GM12878 (cell line): ENCODE measurements at regions not wholly inside any gene's neighbourhood (a gene's known extent, or its start where the extent isn't known, plus 50 kb on each side); places are given as distances from the start of the nearest gene placed in this dataset.

Experiments used
- ATAC-seq: fragments of 200-7000 bp; cut with Tn5 transposase; 3 replicates; pipeline ENCODE4 v1.9.1; 2020; ENCODE audit warnings: mild to moderate bottlenecking, moderate library complexity
- BruUV-seq: library from RNA; stranded (reverse); fragments of 400-500 nt; replicated peaks from 2 replicates; lab custom pipeline; 2021; lab: Mats Ljungman, UMichigan
- CTCF ChIA-PET: fragments of 300-600 bp; sonication (Branson Sonifier 250); formaldehyde crosslinking; extraction: SDS; loops from one replicate; lab custom pipeline; 2021; ENCODE audit warnings: inconsistent platforms; lab: Yijun Ruan, JAX
- POLR2A ChIA-PET: fragments of 350-600 bp; formaldehyde crosslinking; extraction: SDS; loops from one replicate; lab custom pipeline; 2021; ENCODE audit warnings: inconsistent platforms; lab: Charles Lee
- RAD21 ChIA-PET: fragments of 300-600 bp; sonication (Branson Sonifier 250); formaldehyde crosslinking; loops from one replicate; lab custom pipeline; 2023; ENCODE audit warnings: antibody characterized with exemption; ENCODE audit not compliant: unreplicated experiment; lab: Charles Lee
- SMC1A ChIA-PET: fragments of 300-600 bp; sonication (Branson Sonifier 250); formaldehyde crosslinking; loops from one replicate; lab custom pipeline; 2023; ENCODE audit not compliant: unreplicated experiment, uncharacterized antibody; lab: Charles Lee
- DNase-seq: peaks from one replicate; pipeline ENCODE4 v3.0.0-alpha.2; 2011; ENCODE audit warnings: low read depth, low spot score
- FAIRE-seq: peaks from 3 replicates; lab custom pipeline; 2011; peaks lifted over from hg19 to GRCh38; lab: Jason Lieb, UNC
- H2AFZ ChIP-seq: 2 replicates; pipeline ENCODE4 v1.6.0; 2011; ENCODE audit warnings: low read depth, low read length, control low read depth; ENCODE audit not compliant: control insufficient read depth
- H3K27ac ChIP-seq: 2 replicates; pipeline ENCODE4 v1.5.1; 2011; ENCODE audit warnings: control low read depth; ENCODE audit not compliant: control insufficient read depth, insufficient read depth
- H3K27me3 ChIP-seq, 2 experiments: replicated peaks in 1 of 2; 2 replicates each; pipeline versions ENCODE4 v1.6.0 to v1.6.1; 2011; ENCODE audit warnings: low read length in 1 of 2; ENCODE audit not compliant: control insufficient read depth in 2 of 2, insufficient read depth in 2 of 2
- H3K36me3 ChIP-seq, 2 experiments: 2 replicates each; pipeline ENCODE4 v1.5.1; 2011; ENCODE audit warnings: low read length in 1 of 2; ENCODE audit not compliant: control insufficient read depth in 2 of 2, insufficient read depth in 2 of 2
- H3K4me1 ChIP-seq: 2 replicates; pipeline ENCODE4 v1.6.1; 2011; ENCODE audit warnings: mild to moderate bottlenecking, low read length, moderate library complexity, mixed read lengths; ENCODE audit not compliant: control insufficient read depth, insufficient read depth
- H3K4me2 ChIP-seq: 2 replicates; pipeline ENCODE4 v1.6.0; 2011; ENCODE audit warnings: control low read depth; ENCODE audit not compliant: control insufficient read depth, insufficient read depth
- H3K4me3 ChIP-seq: fragments of 200-600 bp; sonication (generic); 2 replicates; pipeline ENCODE4 v1.5.1; 2016
- H3K79me2 ChIP-seq: 2 replicates; pipeline ENCODE4 v1.6.0; 2011; ENCODE audit warnings: low read length; ENCODE audit not compliant: control insufficient read depth, insufficient read depth
- H3K9ac ChIP-seq: 2 replicates; pipeline ENCODE4 v1.8.0; 2011; ENCODE audit warnings: low read length, control low read depth, mixed read lengths; ENCODE audit not compliant: control insufficient read depth, insufficient read depth
- H3K9me3 ChIP-seq: replicated peaks from 3 replicates; pipeline ENCODE4 v1.5.1; 2011; ENCODE audit warnings: mild to moderate bottlenecking, low read length; ENCODE audit not compliant: control insufficient read depth, insufficient read depth
- H4K20me1 ChIP-seq: 2 replicates; pipeline ENCODE4 v1.6.0; 2011; ENCODE audit not compliant: control insufficient read depth, insufficient read depth
- IRF5 ChIP-seq: fragments of 450-650 bp; IDR thresholded peaks from 2 replicates; pipeline ENCODE4 v1.6.1; 2017; ENCODE audit warnings: borderline replicate concordance
- JUNB ChIP-seq: IDR thresholded peaks from 2 replicates; pipeline ENCODE4 v1.6.1; 2016; ENCODE audit warnings: antibody characterized with exemption, mild to moderate bottlenecking
- MAX ChIP-seq: IDR thresholded peaks from 2 replicates; pipeline ENCODE4 v1.6.1; 2012; ENCODE audit warnings: low read depth, low read length, improper control_type of control experiment
- RAD51 ChIP-seq: fragments of 450-650 bp; IDR thresholded peaks from 2 replicates; pipeline ENCODE4 v1.6.1; 2016; ENCODE audit warnings: moderate library complexity, mild to moderate bottlenecking, inconsistent platforms
- RCOR1 ChIP-seq: conservative IDR thresholded peaks from 2 replicates; pipeline ENCODE4 v1.6.1; 2012; ENCODE audit warnings: low read depth, low read length, improper control_type of control experiment
- SMC3 ChIP-seq: IDR thresholded peaks from 2 replicates; pipeline ENCODE4 v1.6.1; 2011; ENCODE audit warnings: low read length, improper control_type of control experiment, borderline replicate concordance
- USF2 ChIP-seq: IDR thresholded peaks from 2 replicates; pipeline ENCODE4 v1.6.1; 2011; ENCODE audit warnings: low read depth, low read length, improper control_type of control experiment, borderline replicate concordance
- ZBTB11 ChIP-seq: fragments of 450-650 bp; formaldehyde crosslinking; IDR thresholded peaks from 2 replicates; pipeline ENCODE4 v1.5.0; 2022; ENCODE audit warnings: mild to moderate bottlenecking, missing genetic modification characterization
- WGBS: methylation state at CpG from one replicate; pipeline ENCODE4 v1.1.6; 2016; ENCODE audit warnings: low lambda C conversion rate; ENCODE audit not compliant: insufficient replicate concordance, insufficient coverage; ENCODE audit errors: missing lambda C conversion rate; 5-methylcytosine and 5-hydroxymethylcytosine counted together
- in situ Hi-C: fragments of 300-500 bp; cut with MboI; formaldehyde crosslinking; loops from 9 replicates; pipeline ENCODE4 v1.14.3; 2018; ENCODE audit warnings: mixed read lengths
- intact Hi-C: fragments of 100-400 bp; cut with micrococcal nuclease; formaldehyde crosslinking; loops from one replicate; pipeline ENCODE4 v1.14.2; 2022; ENCODE audit not compliant: unreplicated experiment
- TF ChIP-seq, protein P1 (sequence below): fragments of 450-650 bp; IDR thresholded peaks from 2 replicates; pipeline ENCODE4 v1.6.1; 2016; ENCODE audit warnings: mild to moderate bottlenecking

DNA sequence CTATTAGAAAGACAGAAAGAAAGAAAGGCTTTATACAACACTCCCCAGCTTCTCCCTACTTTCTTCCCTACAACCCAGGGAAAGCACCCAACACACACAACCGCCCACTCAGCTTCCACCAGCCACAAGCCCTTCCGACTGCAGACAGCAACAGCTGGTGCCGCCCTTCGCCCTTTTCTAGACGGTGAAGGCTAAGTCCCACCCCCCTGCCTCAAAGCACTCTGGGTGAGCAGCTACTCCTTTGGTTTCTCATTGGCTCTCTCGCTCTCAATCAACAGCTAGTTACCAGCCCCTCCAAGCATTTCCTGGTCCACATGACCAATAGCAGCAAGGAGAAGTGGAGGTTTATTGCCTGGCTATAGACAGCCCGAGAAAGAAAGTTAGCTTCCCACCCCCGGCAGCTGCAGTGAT lies 230.1 kb upstream of the MOCS1 start:
- no peaks in the 10 kb centered on the region for H4K20me1 ChIP-seq
- ChIA-PET RAD21 (interaction anchor here (1.2 to 1.5 kb wide), 3 partner anchors 28 to 88 kb away, joined by 3 read pairs; no protein-coding TSS in a partner anchor), CTCF (interaction anchor here (0.7 to 2.4 kb wide), 4 partner anchors 8 to 186 kb away, joined by 3 to 6 read pairs (median 3); no protein-coding TSS in a partner anchor), POLR2A (interaction anchor here (1.4 kb wide), 1 partner anchor 10 kb away, joined by 3 read pairs; no protein-coding TSS in a partner anchor)
- H3K4me1 ChIP-seq = no peaks in the 10 kb centered on the region
- no peaks in the 10 kb centered on the region; the same call in 2 of the 3 replicates for H3K9me3 ChIP-seq
- ATAC-seq (no peak), FAIRE-seq (no peak)
- H2AFZ ChIP-seq = no peak overlapping the region
- no peak overlapping the region for H3K4me3 ChIP-seq
- BruUV-seq = no TSS peak
- no peak overlapping the region for H3K27ac ChIP-seq
- intact Hi-C loops = no loop called here
- H3K9ac ChIP-seq = no peak overlapping the region
- H3K27me3 ChIP-seq = no peaks in the 10 kb centered on the region
- TF ChIP-seq, protein P1, sequence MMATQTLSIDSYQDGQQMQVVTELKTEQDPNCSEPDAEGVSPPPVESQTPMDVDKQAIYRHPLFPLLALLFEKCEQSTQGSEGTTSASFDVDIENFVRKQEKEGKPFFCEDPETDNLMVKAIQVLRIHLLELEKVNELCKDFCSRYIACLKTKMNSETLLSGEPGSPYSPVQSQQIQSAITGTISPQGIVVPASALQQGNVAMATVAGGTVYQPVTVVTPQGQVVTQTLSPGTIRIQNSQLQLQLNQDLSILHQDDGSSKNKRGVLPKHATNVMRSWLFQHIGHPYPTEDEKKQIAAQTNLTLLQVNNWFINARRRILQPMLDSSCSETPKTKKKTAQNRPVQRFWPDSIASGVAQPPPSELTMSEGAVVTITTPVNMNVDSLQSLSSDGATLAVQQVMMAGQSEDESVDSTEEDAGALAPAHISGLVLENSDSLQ = peak; percentile 70
- TF ChIP-seq SMC3 = no peak
- TF ChIP-seq, all 136 proteins: peak for 1
- SMC1A ChIA-PET = interaction anchor here (0.9 to 10.4 kb wide), 6 partner anchors 9 to 147 kb away, joined by 3 to 131 read pairs (median 4); no protein-coding TSS in a partner anchor
- no peak for DNase-seq
- H3K79me2 ChIP-seq = no peaks in the 10 kb centered on the region
- in situ Hi-C loops = no loop called here
- H3K4me2 ChIP-seq = no peak overlapping the region
- no peaks in the 10 kb centered on the region for H3K36me3 ChIP-seq
- WGBS = 47% methylated on average over 8 of the region's 8 CpGs

GRCh38 chr6:40163924-40164323 lies 229.7 kb upstream of the MOCS1 start:
- intact Hi-C loops (no loop called here), in situ Hi-C loops (no loop called here)
- H3K4me2 ChIP-seq = no peak overlapping the region
- no peaks in the 10 kb centered on the region for H3K27me3 ChIP-seq
- no peak overlapping the region for H2AFZ ChIP-seq
- DNase-seq (no peak), FAIRE-seq (no peak), ATAC-seq (no peak)
- H3K4me1 ChIP-seq = no peaks in the 10 kb centered on the region
- H3K36me3 ChIP-seq = no peaks in the 10 kb centered on the region
- BruUV-seq = no TSS peak
- no peaks in the 10 kb centered on the region for H4K20me1 ChIP-seq
- ChIA-PET POLR2A (interaction anchor here (0.6 to 1.4 kb wide), 2 partner anchors 10 to 108 kb away, joined by 3 read pairs; no protein-coding TSS in a partner anchor), SMC1A (interaction anchor here (0.7 to 10.4 kb wide), 6 partner anchors 12 to 182 kb away, joined by 3 to 131 read pairs (median 4); no protein-coding TSS in a partner anchor), RAD21 (interaction anchor here (1.0 to 1.2 kb wide), 2 partner anchors 9 to 28 kb away, joined by 3 read pairs; no protein-coding TSS in a partner anchor), CTCF (interaction anchor here (0.7 to 3.6 kb wide), 4 partner anchors 12 to 186 kb away, joined by 3 to 14 read pairs (median 4); no protein-coding TSS in a partner anchor)
- H3K79me2 ChIP-seq = no peaks in the 10 kb centered on the region
- no peak overlapping the region for H3K27ac ChIP-seq
- H3K4me3 ChIP-seq = no peak overlapping the region
- H3K9ac ChIP-seq = no peak overlapping the region
- H3K9me3 ChIP-seq = no peaks in the 10 kb centered on the region; the same call in 2 of the 3 replicates
- WGBS = 21% methylated on average over 4 of the region's 7 CpGs
- TF ChIP-seq USF2 = no peak
- TF ChIP-seq RAD51 = no peak
- TF ChIP-seq IRF5 = no peak
- TF ChIP-seq JUNB = no peak
- no peak for TF ChIP-seq RCOR1
- no peak for TF ChIP-seq MAX
- no peak for TF ChIP-seq ZBTB11 (CRISPR knock-in tag)
